GM12878 (cell line): ENCODE measurements at regions not wholly inside any gene's neighbourhood (a gene's known extent, or its start where the extent isn't known, plus 50 kb on each side); places are given as distances from the start of the nearest gene placed in this dataset.

Source experiments
- ATAC-seq: fragments of 200-7000 bp; cut with Tn5 transposase; 3 replicates; pipeline ENCODE4 v1.9.1; 2020; ENCODE audit warnings: mild to moderate bottlenecking, moderate library complexity
- BruUV-seq: library from RNA; stranded (reverse); fragments of 400-500 nt; replicated peaks from 2 replicates; lab custom pipeline; 2021; lab: Mats Ljungman, UMichigan
- CTCF ChIA-PET: fragments of 300-600 bp; sonication (Branson Sonifier 250); formaldehyde crosslinking; extraction: SDS; loops from one replicate; lab custom pipeline; 2021; ENCODE audit warnings: inconsistent platforms; lab: Yijun Ruan, JAX
- POLR2A ChIA-PET: fragments of 350-600 bp; formaldehyde crosslinking; extraction: SDS; loops from one replicate; lab custom pipeline; 2021; ENCODE audit warnings: inconsistent platforms; lab: Charles Lee
- RAD21 ChIA-PET: fragments of 300-600 bp; sonication (Branson Sonifier 250); formaldehyde crosslinking; loops from one replicate; lab custom pipeline; 2023; ENCODE audit warnings: antibody characterized with exemption; ENCODE audit not compliant: unreplicated experiment; lab: Charles Lee
- SMC1A ChIA-PET: fragments of 300-600 bp; sonication (Branson Sonifier 250); formaldehyde crosslinking; loops from one replicate; lab custom pipeline; 2023; ENCODE audit not compliant: unreplicated experiment, uncharacterized antibody; lab: Charles Lee
- DNase-seq: peaks from one replicate; pipeline ENCODE4 v3.0.0-alpha.2; 2011; ENCODE audit warnings: low read depth, low spot score
- FAIRE-seq: peaks from 3 replicates; lab custom pipeline; 2011; peaks lifted over from hg19 to GRCh38; lab: Jason Lieb, UNC
- H2AFZ ChIP-seq: 2 replicates; pipeline ENCODE4 v1.6.0; 2011; ENCODE audit warnings: low read depth, low read length, control low read depth; ENCODE audit not compliant: control insufficient read depth
- H3K27ac ChIP-seq: 2 replicates; pipeline ENCODE4 v1.5.1; 2011; ENCODE audit warnings: control low read depth; ENCODE audit not compliant: control insufficient read depth, insufficient read depth
- H3K27me3 ChIP-seq, 2 experiments: replicated peaks in 1 of 2; 2 replicates each; pipeline versions ENCODE4 v1.6.0 to v1.6.1; 2011; ENCODE audit warnings: low read length in 1 of 2; ENCODE audit not compliant: control insufficient read depth in 2 of 2, insufficient read depth in 2 of 2
- H3K36me3 ChIP-seq, 2 experiments: 2 replicates each; pipeline ENCODE4 v1.5.1; 2011; ENCODE audit warnings: low read length in 1 of 2; ENCODE audit not compliant: control insufficient read depth in 2 of 2, insufficient read depth in 2 of 2
- H3K4me1 ChIP-seq: 2 replicates; pipeline ENCODE4 v1.6.1; 2011; ENCODE audit warnings: mild to moderate bottlenecking, low read length, moderate library complexity, mixed read lengths; ENCODE audit not compliant: control insufficient read depth, insufficient read depth
- H3K4me2 ChIP-seq: 2 replicates; pipeline ENCODE4 v1.6.0; 2011; ENCODE audit warnings: control low read depth; ENCODE audit not compliant: control insufficient read depth, insufficient read depth
- H3K4me3 ChIP-seq: fragments of 200-600 bp; sonication (generic); 2 replicates; pipeline ENCODE4 v1.5.1; 2016
- H3K79me2 ChIP-seq: 2 replicates; pipeline ENCODE4 v1.6.0; 2011; ENCODE audit warnings: low read length; ENCODE audit not compliant: control insufficient read depth, insufficient read depth
- H3K9ac ChIP-seq: 2 replicates; pipeline ENCODE4 v1.8.0; 2011; ENCODE audit warnings: low read length, control low read depth, mixed read lengths; ENCODE audit not compliant: control insufficient read depth, insufficient read depth
- H3K9me3 ChIP-seq: replicated peaks from 3 replicates; pipeline ENCODE4 v1.5.1; 2011; ENCODE audit warnings: mild to moderate bottlenecking, low read length; ENCODE audit not compliant: control insufficient read depth, insufficient read depth
- H4K20me1 ChIP-seq: 2 replicates; pipeline ENCODE4 v1.6.0; 2011; ENCODE audit not compliant: control insufficient read depth, insufficient read depth
- CBFB ChIP-seq: IDR thresholded peaks from 2 replicates; pipeline ENCODE4 v1.6.1; 2016; ENCODE audit warnings: antibody characterized with exemption, low read depth
- NFYB ChIP-seq: IDR thresholded peaks from 2 replicates; pipeline ENCODE4 v1.6.1; 2011; ENCODE audit warnings: low read depth, mild to moderate bottlenecking, low read length, improper control_type of control experiment, moderate library complexity; ENCODE audit not compliant: insufficient read depth
- SREBF2 ChIP-seq: IDR thresholded peaks from 2 replicates; pipeline ENCODE4 v1.6.1; 2012; ENCODE audit warnings: mild to moderate bottlenecking, low read length
- ZBTB4 ChIP-seq: fragments of 450-650 bp; formaldehyde crosslinking; IDR thresholded peaks from 2 replicates; pipeline ENCODE4 v1.4.0; 2022; ENCODE audit warnings: mild to moderate bottlenecking, moderate library complexity
- ZNF24 ChIP-seq: fragments of 450-650 bp; IDR thresholded peaks from 2 replicates; pipeline ENCODE4 v1.6.1; 2017; ENCODE audit warnings: antibody characterized with exemption, mild to moderate bottlenecking
- WGBS: methylation state at CpG from one replicate; pipeline ENCODE4 v1.1.6; 2016; ENCODE audit warnings: low lambda C conversion rate; ENCODE audit not compliant: insufficient replicate concordance, insufficient coverage; ENCODE audit errors: missing lambda C conversion rate; 5-methylcytosine and 5-hydroxymethylcytosine counted together
- in situ Hi-C: fragments of 300-500 bp; cut with MboI; formaldehyde crosslinking; loops from 9 replicates; pipeline ENCODE4 v1.14.3; 2018; ENCODE audit warnings: mixed read lengths
- intact Hi-C: fragments of 100-400 bp; cut with micrococcal nuclease; formaldehyde crosslinking; loops from one replicate; pipeline ENCODE4 v1.14.2; 2022; ENCODE audit not compliant: unreplicated experiment

- intact Hi-C loops (no loop called here), in situ Hi-C loops (no loop called here)
- Histone ChIP-seq H2AFZ (no peak overlapping the region), H3K36me3 (no peaks in the 10 kb centered on the region), H3K4me1 (no peaks in the 10 kb centered on the region), H3K9me3 (no peaks in the 10 kb centered on the region), H4K20me1 (no peaks in the 10 kb centered on the region), H3K27me3 (no peaks in the 10 kb centered on the region), H3K4me2 (no peak overlapping the region), H3K79me2 (no peaks in the 10 kb centered on the region), H3K27ac (no peak overlapping the region), H3K4me3 (no peak overlapping the region), H3K9ac (no peak overlapping the region)
- CTCF ChIA-PET, result no interaction called here
- DNase-seq, result no peak
- no peak for FAIRE-seq
- BruUV-seq, result no TSS peak
- no peak for TF ChIP-seq NFYB
- TF ChIP-seq ZBTB4 (CRISPR knock-in tag), result no peak
- no peak for TF ChIP-seq ZNF24
- POLR2A ChIA-PET, result no interaction called here
- no peak for ATAC-seq
- SMC1A ChIA-PET, result interaction anchor here (1.4 kb wide), 1 partner anchor 10 kb away, joined by 4 read pairs; no protein-coding TSS in a partner anchor
- RAD21 ChIA-PET, result no interaction called here
These were observed 140.4 kb upstream of the ASCC3 start for GRCh38 chr6:101021504-101021903.

- BruUV-seq, result no TSS peak
- RAD21 ChIA-PET, result no interaction called here
- no peaks in the 10 kb centered on the region for H3K4me1 ChIP-seq
- H3K27ac ChIP-seq, result no peak overlapping the region
- CTCF ChIA-PET, result no interaction called here
- in situ Hi-C loops, result no loop called here
- intact Hi-C loops, result no loop called here
- ATAC-seq (no peak), FAIRE-seq (no peak), DNase-seq (no peak)
- TF ChIP-seq SREBF2, result no peak
- TF ChIP-seq CBFB, result no peak
- H3K9ac ChIP-seq, result no peak overlapping the region
- no peaks in the 10 kb centered on the region for H3K36me3 ChIP-seq
- H3K4me2 ChIP-seq, result no peak overlapping the region
- 16% methylated on average over 4 of the region's 4 CpGs for WGBS
- no peak overlapping the region for H3K4me3 ChIP-seq
- H3K27me3 ChIP-seq, result no peaks in the 10 kb centered on the region
- no peak overlapping the region for H2AFZ ChIP-seq
- POLR2A ChIA-PET, result no interaction called here
- SMC1A ChIA-PET, result no interaction called here
- H3K9me3 ChIP-seq, result no peaks in the 10 kb centered on the region
- no peaks in the 10 kb centered on the region for H3K79me2 ChIP-seq
- H4K20me1 ChIP-seq, result no peaks in the 10 kb centered on the region
These were observed 161.8 kb upstream of the ASCC3 start for GRCh38 chr6:101042966-101043365.
